H1 (cell line): ENCODE measurements at regions not wholly inside any gene's neighbourhood (a gene's known extent, or its start where the extent isn't known, plus 50 kb on each side); places are given as distances from the start of the nearest gene placed in this dataset.

Source experiments
- POLR2A ChIP-seq, 2 experiments: IDR thresholded peaks; 1 replicate in 1 of 2; 2 replicates in 1 of 2; pipeline ENCODE4 v1.6.1; 2011; ENCODE audit warnings: low read depth in 2 of 2, low read length in 2 of 2, mild to moderate bottlenecking in 2 of 2; ENCODE audit errors: control extremely low read depth in 1 of 2
- SRF ChIP-seq: IDR thresholded peaks from 2 replicates; pipeline ENCODE4 v1.6.1; 2011; ENCODE audit warnings: mild to moderate bottlenecking, low read depth, low read length, moderate library complexity
- TCF12 ChIP-seq: IDR thresholded peaks from 2 replicates; pipeline ENCODE4 v1.6.1; 2011; ENCODE audit warnings: low read depth, mild to moderate bottlenecking, low read length

DNA sequence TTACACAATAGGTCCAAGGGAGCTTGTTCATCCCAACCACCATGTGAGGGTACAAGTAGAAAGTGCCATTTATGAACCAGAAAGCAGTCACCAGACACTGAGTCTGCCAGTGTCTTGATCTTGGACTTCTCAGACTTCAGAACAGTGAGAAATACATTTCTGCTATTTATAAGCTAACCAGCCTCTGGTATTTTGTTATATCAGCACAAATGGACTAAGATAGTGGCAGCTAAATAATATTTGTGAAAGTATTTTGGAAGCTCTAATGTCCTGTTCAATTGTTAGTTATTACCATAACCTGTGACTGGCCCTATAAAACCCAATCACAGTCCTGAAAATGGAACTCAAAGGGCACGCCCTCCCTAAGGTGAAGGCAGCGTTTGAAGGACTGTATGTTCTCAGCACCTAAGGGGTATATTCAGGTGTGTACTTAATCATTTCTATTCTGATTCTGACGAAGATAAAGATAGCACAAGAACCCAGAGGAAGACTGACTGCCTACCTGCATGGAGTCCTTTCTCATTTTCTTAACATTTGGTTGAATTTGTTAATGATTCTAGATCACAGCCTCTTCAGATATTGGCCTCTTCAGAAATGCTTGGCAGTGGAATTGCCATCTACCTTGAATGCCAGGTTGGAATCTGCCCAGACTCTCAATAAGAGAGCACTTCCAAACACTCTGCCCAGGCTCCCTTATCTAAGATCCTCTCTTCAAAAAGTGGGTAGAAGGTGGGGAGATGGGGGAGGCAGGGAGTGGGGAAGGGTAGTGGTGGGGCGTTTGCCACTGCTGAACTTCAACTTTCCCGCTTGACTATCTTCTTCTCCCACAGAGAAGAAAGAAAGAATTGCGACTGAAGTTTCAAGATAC, 104.0 kb upstream of the PPP2R5A start (continued):
- TF ChIP-seq TCF12 (no peak), POLR2A (IDR thresholded peaks at IDR 0.05; ENCODE audit: control extremely low read depth in 1 of 2, low read depth in 2 of 2, low read length in 2 of 2) (no peak), SRF (no peak)
- TF ChIP-seq, all 59 proteins: peak for 0
